Adrenal gland (tissue), 5 donors: ENCODE measurements at regions not wholly inside any gene's neighbourhood (a gene's known extent, or its start where the extent isn't known, plus 50 kb on each side); places are given as distances from the start of the nearest gene placed in this dataset.

ENCODE experiments used
- POLR2A ChIP-seq, 2 donors: fragments of 450-650 bp; IDR thresholded peaks; one replicate each; pipeline ENCODE4 v1.6.1; 2017; ENCODE audit warnings: antibody characterized with exemption in 2 of 2, mild to moderate bottlenecking in 2 of 2, moderate library complexity in 1 of 2
- TF ChIP-seq, protein P1 (sequence below), 6 experiments: fragments of 450-650 bp in 4 of 6; fragments of 200-600 bp in 2 of 6; sonication (generic) in 1 of 6; IDR thresholded peaks; 1 replicate in 5 of 6; 2 replicates in 1 of 6; pipeline versions ENCODE4 v1.5.1 to v1.8.0; 2016 to 2021; ENCODE audit warnings: antibody characterized with exemption in 6 of 6, mild to moderate bottlenecking in 2 of 6, moderate library complexity in 1 of 6
- donor health status: DM: no; HTN: no; CAD: no.

DNA sequence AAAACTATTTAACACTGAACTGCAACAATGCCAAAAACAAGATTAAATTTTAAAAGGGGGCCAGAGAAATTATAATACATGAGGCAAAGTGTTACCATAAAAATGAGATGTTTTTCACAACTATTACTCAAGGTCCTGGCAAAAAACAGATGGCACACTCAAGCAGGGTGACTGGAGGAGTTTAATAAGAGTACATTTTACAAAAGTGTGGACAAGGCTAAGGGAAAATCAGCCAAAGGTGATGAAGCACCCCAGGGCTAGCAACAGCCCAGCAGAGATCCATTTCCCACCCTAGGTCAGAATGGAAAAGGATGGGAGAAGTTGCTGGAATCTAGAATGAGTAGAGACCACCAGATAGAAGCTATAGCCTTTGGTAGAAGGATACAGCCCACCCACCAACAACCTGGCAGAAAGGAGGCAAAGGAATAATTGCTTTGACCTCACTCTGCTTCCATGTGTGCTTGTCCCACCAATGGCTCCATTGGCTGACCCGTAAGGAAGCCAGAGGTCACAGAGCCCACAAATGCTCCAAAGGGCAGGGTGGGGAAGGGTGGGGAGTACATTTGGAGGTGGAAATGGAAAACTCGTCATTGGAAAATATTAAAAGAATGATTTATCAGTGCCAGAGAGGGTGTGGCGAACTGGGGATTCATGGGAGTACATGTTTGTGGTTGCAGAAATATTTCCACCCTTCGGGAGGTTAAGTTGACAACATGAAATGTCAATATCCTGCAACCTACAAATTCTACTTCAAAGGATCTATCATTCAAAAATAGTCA is 161.0 kb upstream of the UBE2E2 start:
- no peak for TF ChIP-seq POLR2A (IDR thresholded peaks at IDR 0.05)
- TF ChIP-seq, protein P1, sequence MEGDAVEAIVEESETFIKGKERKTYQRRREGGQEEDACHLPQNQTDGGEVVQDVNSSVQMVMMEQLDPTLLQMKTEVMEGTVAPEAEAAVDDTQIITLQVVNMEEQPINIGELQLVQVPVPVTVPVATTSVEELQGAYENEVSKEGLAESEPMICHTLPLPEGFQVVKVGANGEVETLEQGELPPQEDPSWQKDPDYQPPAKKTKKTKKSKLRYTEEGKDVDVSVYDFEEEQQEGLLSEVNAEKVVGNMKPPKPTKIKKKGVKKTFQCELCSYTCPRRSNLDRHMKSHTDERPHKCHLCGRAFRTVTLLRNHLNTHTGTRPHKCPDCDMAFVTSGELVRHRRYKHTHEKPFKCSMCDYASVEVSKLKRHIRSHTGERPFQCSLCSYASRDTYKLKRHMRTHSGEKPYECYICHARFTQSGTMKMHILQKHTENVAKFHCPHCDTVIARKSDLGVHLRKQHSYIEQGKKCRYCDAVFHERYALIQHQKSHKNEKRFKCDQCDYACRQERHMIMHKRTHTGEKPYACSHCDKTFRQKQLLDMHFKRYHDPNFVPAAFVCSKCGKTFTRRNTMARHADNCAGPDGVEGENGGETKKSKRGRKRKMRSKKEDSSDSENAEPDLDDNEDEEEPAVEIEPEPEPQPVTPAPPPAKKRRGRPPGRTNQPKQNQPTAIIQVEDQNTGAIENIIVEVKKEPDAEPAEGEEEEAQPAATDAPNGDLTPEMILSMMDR (IDR thresholded peaks at IDR 0.05): no peak
